ENCODE measurements at regions not wholly inside any gene's neighbourhood (a gene's known extent, or its start where the extent isn't known, plus 50 kb on each side); places are given as distances from the start of the nearest gene placed in this dataset.

DNA sequence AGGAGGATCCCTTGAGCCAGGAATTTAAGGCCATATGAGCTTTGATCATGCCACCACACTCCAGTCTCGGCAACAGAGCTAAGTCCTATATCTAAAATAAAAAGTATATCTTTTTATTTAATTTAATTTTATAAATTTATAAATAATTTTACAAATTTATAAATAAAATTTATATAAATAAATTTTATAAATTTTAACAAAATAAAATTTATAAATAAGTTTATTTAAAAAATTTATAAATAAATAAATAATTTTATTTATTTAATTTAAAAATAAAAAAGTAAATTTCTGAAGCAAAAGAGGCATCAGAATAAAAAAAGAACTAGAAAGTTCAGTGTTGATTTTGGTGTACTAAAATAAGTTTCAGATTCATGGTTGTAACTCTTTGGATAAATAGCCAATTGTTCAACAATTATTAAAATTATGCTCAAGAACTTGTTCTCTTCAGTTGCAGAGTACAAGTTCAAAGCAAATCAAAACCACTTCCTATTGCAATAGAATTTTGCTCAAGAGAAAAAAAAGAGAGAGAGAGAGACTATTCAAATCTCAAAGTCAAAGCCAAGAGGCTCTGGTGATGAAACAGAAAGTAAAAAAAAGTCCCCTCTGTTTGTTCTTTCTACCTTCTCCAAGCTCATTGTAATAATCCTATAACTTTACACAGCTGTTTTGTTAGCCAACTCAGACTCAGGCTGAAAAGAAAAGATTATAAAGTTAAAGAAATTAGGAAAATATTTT lies 547.5 kb upstream of the ADGRB3 start:
- DNase-seq (ENCODE audit: low read depth in 1 of 2, low spot score in 2 of 2) (no peak), FAIRE-seq (no peak)
- no peak overlapping the region for H3K4me3 ChIP-seq (ENCODE audit: extremely low read depth in 1 of 4, insufficient read depth in 2 of 4, low read depth in 3 of 4, low read length in 4 of 4)
- H2AFZ ChIP-seq (ENCODE audit: low read length), result no peak overlapping the region
- no peak overlapping the region for H3K4me2 ChIP-seq (ENCODE audit: insufficient read depth in 1 of 2, low read depth in 2 of 2, low read length in 2 of 2)
- no peak overlapping the region for H4K8ac ChIP-seq (ENCODE audit: extremely low read depth, insufficient read depth, low read length)
- ChIA-PET POLR2A (ENCODE audit: partially characterized antibody) (no interaction called here), CTCF (ENCODE audit: partially characterized antibody) (interaction anchor here (1.4 kb wide), 1 partner anchor 37 kb away, joined by 3 read pairs; no protein-coding TSS in a partner anchor)
- no peak overlapping the region for H3K27ac ChIP-seq (ENCODE audit: low read depth, low read length)
- H2BK120ac ChIP-seq (replicated peaks; ENCODE audit: low read depth, low read length), result no peak overlapping the region
- no peaks in the 10 kb centered on the region for H4K20me1 ChIP-seq (replicated peaks in 1 of 2; ENCODE audit: control insufficient read depth in 1 of 2, insufficient read depth in 2 of 2, low read length in 2 of 2)
- no peak overlapping the region for H3K4ac ChIP-seq (replicated peaks; ENCODE audit: insufficient read length, low read depth, low read length)
- H2BK20ac ChIP-seq (ENCODE audit: low read length), result no peak overlapping the region
- WGBS, 2 experiments (ENCODE audit: extremely low coverage in 1 of 2, insufficient coverage in 1 of 2, insufficient read length in 1 of 2, insufficient replicate concordance in 2 of 2, low coverage in 1 of 2, low lambda C conversion rate in 2 of 2, missing lambda C conversion rate in 1 of 2), result 100% methylated on average over 1 of the region's 1 CpG; no CpG with 5 or more reads in 1 of the 2 experiments
- no peak overlapping the region for H3K18ac ChIP-seq (ENCODE audit: extremely low read depth, low read length)
- no peak overlapping the region for H3K14ac ChIP-seq (ENCODE audit: insufficient read length)
- no peak overlapping the region for H3K56ac ChIP-seq (replicated peaks; ENCODE audit: insufficient read length, low read depth, low read length)
- H3K23me2 ChIP-seq (ENCODE audit: low read depth, low read length), result no peaks in the 10 kb centered on the region
- H3K9me3 ChIP-seq (ENCODE audit: insufficient read depth in 2 of 2, low read depth in 1 of 2, low read length in 1 of 2), result peaks cover 0 to 4% of the 10 kb centered on the region in 2 experiments; a peak in 2 of 4 replicates
- no peak overlapping the region for H3K9ac ChIP-seq (replicated peaks in 1 of 4; ENCODE audit: extremely low read depth in 1 of 4, low read depth in 3 of 4, low read length in 3 of 4)
- H2BK12ac ChIP-seq (ENCODE audit: low read depth, low read length), result no peak overlapping the region
- no peak overlapping the region for H2BK15ac ChIP-seq (ENCODE audit: low read length)
- no peak overlapping the region for H3K23ac ChIP-seq (ENCODE audit: insufficient read length)
- no peaks in the 10 kb centered on the region for H3K79me2 ChIP-seq (ENCODE audit: control insufficient read depth in 1 of 2, insufficient read depth in 2 of 2, low read length in 2 of 2)
- TF ChIP-seq RBBP5 (IDR thresholded peaks at IDR 0.05; ENCODE audit: borderline replicate concordance, low read depth, low read length) (no peak), SP2 (IDR thresholded peaks at IDR 0.05; ENCODE audit: low read length) (no peak), POLR2AphosphoS5 (IDR thresholded peaks at IDR 0.05; ENCODE audit: low read depth, low read length) (no peak), KDM5A (IDR thresholded peaks at IDR 0.05; ENCODE audit: low read length) (no peak), SUZ12 (IDR thresholded peaks at IDR 0.05; ENCODE audit: low read length) (no peak), SIX5 (IDR thresholded peaks at IDR 0.05; ENCODE audit: low read depth, low read length) (no peak)
- no peaks in the 10 kb centered on the region for H3K4me1 ChIP-seq (replicated peaks in 1 of 4; ENCODE audit: control insufficient read depth in 3 of 4, insufficient read depth in 4 of 4, low read length in 3 of 4)
- H3K36me3 ChIP-seq (ENCODE audit: control insufficient read depth in 2 of 4, insufficient read depth in 4 of 4, low read length in 3 of 4), result no peaks in the 10 kb centered on the region
- no peak overlapping the region for H4K5ac ChIP-seq (ENCODE audit: insufficient read length, low read depth, low read length)
- no peak overlapping the region for H2AK5ac ChIP-seq (ENCODE audit: low read depth, low read length)
- no peaks in the 10 kb centered on the region for H3K79me1 ChIP-seq (ENCODE audit: low read depth, low read length)
- H3K27me3 ChIP-seq (replicated peaks in 1 of 4; ENCODE audit: control insufficient read depth in 3 of 4, extremely low read depth in 1 of 4, insufficient read depth in 3 of 4, low read length in 3 of 4), result no peaks in the 10 kb centered on the region
- H4K91ac ChIP-seq (replicated peaks; ENCODE audit: insufficient read length, low read length), result no peak overlapping the region
- no peak overlapping the region for H2BK5ac ChIP-seq (ENCODE audit: low read depth, low read length)

Measured in H1 (cell line).